GM21528 (cell line): ENCODE measurements at regions not wholly inside any gene's neighbourhood (a gene's known extent, or its start where the extent isn't known, plus 50 kb on each side); places are given as distances from the start of the nearest gene placed in this dataset.
"Not testable (repeated sequence)": the region's sequence is repeated elsewhere in the genome, so short reads cannot be mapped to it uniquely, and the experiment has no call there.

Experiments used
- ATAC-seq: cut with Tn5 transposase; IDR thresholded peaks from one replicate; pipeline ENCODE4 v1.9.1; 2021; ENCODE audit warnings: mild to moderate bottlenecking, moderate library complexity; ENCODE audit not compliant: unreplicated experiment, low FRiP score

GRCh38 chr3:21256932-21257331 lies 494.1 kb downstream of the ZNF385D start:
- no peak for ATAC-seq

- no peak for ATAC-seq
These were observed 512.3 kb downstream of the ZNF385D start for GRCh38 chr3:21238661-21239060.

GRCh38 chr3:21237638-21238037 lies 513.4 kb downstream of the ZNF385D start:
- no peak for ATAC-seq

GRCh38 chr3:21235491-21235890 lies 515.5 kb downstream of the ZNF385D start:
- no peak for ATAC-seq

GRCh38 chr3:21234933-21235332 lies 516.1 kb downstream of the ZNF385D start:
- ATAC-seq = no peak

GRCh38 chr3:21229426-21230135 lies 521.4 kb downstream of the ZNF385D start:
- ATAC-seq = no peak

- no peak for ATAC-seq
These were observed 524.9 kb downstream of the ZNF385D start for GRCh38 chr3:21226086-21226485.

- ATAC-seq = no peak
These were observed 530.1 kb downstream of the ZNF385D start for GRCh38 chr3:21220944-21221343.

- no peak for ATAC-seq
These were observed 534.4 kb downstream of the ZNF385D start for GRCh38 chr3:21216598-21216997.

GRCh38 chr3:21204122-21204521 lies 546.9 kb downstream of the ZNF385D start:
- ATAC-seq = not testable (repeated sequence)

GRCh38 chr3:21195203-21195602 lies 555.8 kb downstream of the ZNF385D start:
- ATAC-seq = no peak

GRCh38 chr3:21194036-21194435 lies 557.0 kb downstream of the ZNF385D start:
- not testable (repeated sequence) for ATAC-seq

- ATAC-seq = no peak
These were observed 562.6 kb downstream of the ZNF385D start for GRCh38 chr3:21188459-21188858.

GRCh38 chr3:21185816-21186314 lies 565.1 kb downstream of the ZNF385D start:
- no peak for ATAC-seq

- no peak for ATAC-seq
These were observed 576.5 kb downstream of the ZNF385D start for GRCh38 chr3:21174461-21174860.

- no peak for ATAC-seq
These were observed 580.0 kb downstream of the ZNF385D start for GRCh38 chr3:21170964-21171363.

- ATAC-seq = no peak
These were observed 581.1 kb downstream of the ZNF385D start for GRCh38 chr3:21169948-21170347.

- no peak for ATAC-seq
These were observed 582.5 kb downstream of the ZNF385D start for GRCh38 chr3:21168471-21168870.

GRCh38 chr3:21163956-21164355 lies 587.1 kb downstream of the ZNF385D start:
- no peak for ATAC-seq

- ATAC-seq = no peak
These were observed 591.5 kb downstream of the ZNF385D start for GRCh38 chr3:21159543-21159906.

- no peak for ATAC-seq
These were observed 592.0 kb downstream of the ZNF385D start for GRCh38 chr3:21158861-21159542.

GRCh38 chr3:21154911-21155310 lies 596.1 kb downstream of the ZNF385D start:
- ATAC-seq = no peak
